GM12892 (cell line): ENCODE measurements at regions not wholly inside any gene's neighbourhood (a gene's known extent, or its start where the extent isn't known, plus 50 kb on each side); places are given as distances from the start of the nearest gene placed in this dataset.

ENCODE experiments used
- POLR2A ChIP-seq: IDR thresholded peaks from 2 replicates; pipeline ENCODE4 v1.6.1; 2011; ENCODE audit warnings: low read depth, low read length, control low read depth
- POLR2AphosphoS5 ChIP-seq: IDR thresholded peaks from 2 replicates; pipeline ENCODE4 v1.6.1; 2011; ENCODE audit warnings: low read depth, low read length, control low read depth
- TAF1 ChIP-seq: IDR thresholded peaks from 2 replicates; pipeline ENCODE4 v1.6.1; 2011; ENCODE audit warnings: low read depth, mild to moderate bottlenecking, control low read depth, low read length, borderline replicate concordance

DNA sequence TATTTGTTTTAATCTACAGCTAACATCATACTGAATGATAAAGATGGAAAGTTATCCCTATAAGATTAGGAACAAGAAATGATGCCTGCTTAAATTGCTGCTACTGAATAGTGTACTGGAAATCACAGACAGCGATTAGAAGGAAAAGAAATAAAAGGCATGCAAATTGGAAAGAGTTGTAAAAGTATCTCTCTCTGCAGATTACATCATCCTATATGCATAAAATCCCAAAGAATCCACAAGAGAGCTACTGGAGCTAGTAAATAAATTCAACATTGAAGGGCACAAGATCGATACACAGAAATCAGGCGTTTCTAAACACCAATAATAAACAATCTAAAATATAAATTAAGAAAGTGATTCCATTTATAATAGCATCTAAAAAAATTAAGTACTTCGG is 75.3 kb upstream of the SIMC1 start:
- TF ChIP-seq POLR2A, result no peak
- TF ChIP-seq TAF1, result no peak
- TF ChIP-seq POLR2AphosphoS5, result no peak
